Ovary (tissue), 7 donors: ENCODE measurements at regions not wholly inside any gene's neighbourhood (a gene's known extent, or its start where the extent isn't known, plus 50 kb on each side); places are given as distances from the start of the nearest gene placed in this dataset.

ENCODE experiments used
- DNase-seq, 5 donors: peaks; one replicate each; pipeline ENCODE4 v3.0.0-alpha.2; 2019 to 2020
- H3K27ac ChIP-seq, 2 donors: fragments of 200-600 bp; one replicate each; pipeline versions ENCODE4 v1.5.1 to v1.8.0; 2019 to 2022
- H3K27me3 ChIP-seq: fragments of 200-600 bp; one replicate; pipeline ENCODE4 v1.8.0; 2022
- H3K36me3 ChIP-seq: fragments of 200-600 bp; sonication (generic); one replicate; pipeline ENCODE4 v1.5.1; 2019
- H3K4me1 ChIP-seq: one replicate; pipeline ENCODE4 v1.8.1; 2013; ENCODE audit warnings: mild to moderate bottlenecking, moderate library complexity; ENCODE audit not compliant: insufficient read depth
- H3K4me3 ChIP-seq: fragments of 200-600 bp; sonication (generic); one replicate; pipeline ENCODE4 v1.5.1; 2017
- H3K9me3 ChIP-seq, 2 donors: fragments of 200-600 bp in 1 of 2; sonication (generic) in 1 of 2; one replicate each; pipeline versions ENCODE4 v1.5.1 to v1.8.1; 2013 to 2019; ENCODE audit warnings: mild to moderate bottlenecking in 1 of 2, moderate library complexity in 1 of 2
- EP300 ChIP-seq: sonication (generic); formaldehyde crosslinking; IDR thresholded peaks from one replicate; pipeline ENCODE4 v1.6.1; 2017; ENCODE audit warnings: antibody characterized with exemption
- POLR2A ChIP-seq: fragments of 450-650 bp; IDR thresholded peaks from one replicate; pipeline ENCODE4 v1.6.1; 2017; ENCODE audit warnings: antibody characterized with exemption, mild to moderate bottlenecking, moderate library complexity
- WGBS, 3 donors: extraction: QIAGEN DNeasy Blood & Tissue Kit in 1 of 3; methylation state at CpG; one replicate each; pipeline versions ENCODE4 v1.1.5 to v1.1.7; 2013 to 2017; 5-methylcytosine and 5-hydroxymethylcytosine counted together
- intact Hi-C, 4 donors: fragments of 100-400 bp; cut with DNase I; formaldehyde crosslinking; loops; one replicate each; pipeline versions ENCODE4 v1.11.0 to v1.15.1; 2022 to 2023
- TF ChIP-seq, protein P1 (sequence below), 3 donors: fragments of 450-650 bp in 2 of 3; fragments of 200-600 bp in 1 of 3; IDR thresholded peaks; one replicate each; pipeline versions ENCODE4 v1.5.1 to v1.8.0; 2016 to 2022; ENCODE audit warnings: antibody characterized with exemption in 3 of 3, mild to moderate bottlenecking in 1 of 3
- donor health status: DM: no; HTN: no; CAD: no; lungs with moderate emphysema.
- donor health status: DM: no; HTN: no; CAD: no.
- donor health status: Bipolar disorder and iron deficiency.
- donor health status: DM: no; HTN: no; CAD: no.
- donor health status: DM: yes; HTN: yes; CAD: no.

GRCh38 chr6:140957386-140957785 lies 1175.3 kb upstream of the GJE1 start:
- intact Hi-C loops: no loop called here
- DNase-seq: no peak
- no peak for TF ChIP-seq POLR2A
- no peak for TF ChIP-seq EP300
- TF ChIP-seq, protein P1, sequence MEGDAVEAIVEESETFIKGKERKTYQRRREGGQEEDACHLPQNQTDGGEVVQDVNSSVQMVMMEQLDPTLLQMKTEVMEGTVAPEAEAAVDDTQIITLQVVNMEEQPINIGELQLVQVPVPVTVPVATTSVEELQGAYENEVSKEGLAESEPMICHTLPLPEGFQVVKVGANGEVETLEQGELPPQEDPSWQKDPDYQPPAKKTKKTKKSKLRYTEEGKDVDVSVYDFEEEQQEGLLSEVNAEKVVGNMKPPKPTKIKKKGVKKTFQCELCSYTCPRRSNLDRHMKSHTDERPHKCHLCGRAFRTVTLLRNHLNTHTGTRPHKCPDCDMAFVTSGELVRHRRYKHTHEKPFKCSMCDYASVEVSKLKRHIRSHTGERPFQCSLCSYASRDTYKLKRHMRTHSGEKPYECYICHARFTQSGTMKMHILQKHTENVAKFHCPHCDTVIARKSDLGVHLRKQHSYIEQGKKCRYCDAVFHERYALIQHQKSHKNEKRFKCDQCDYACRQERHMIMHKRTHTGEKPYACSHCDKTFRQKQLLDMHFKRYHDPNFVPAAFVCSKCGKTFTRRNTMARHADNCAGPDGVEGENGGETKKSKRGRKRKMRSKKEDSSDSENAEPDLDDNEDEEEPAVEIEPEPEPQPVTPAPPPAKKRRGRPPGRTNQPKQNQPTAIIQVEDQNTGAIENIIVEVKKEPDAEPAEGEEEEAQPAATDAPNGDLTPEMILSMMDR (IDR thresholded peaks at IDR 0.05): no peak
- 89 to 91% (median 91%) methylated on average over 2 of the region's 2 CpGs for WGBS, 3 donors
- H3K27me3 ChIP-seq: no peaks in the 10 kb centered on the region
- no peaks in the 10 kb centered on the region for H3K9me3 ChIP-seq
- H3K27ac ChIP-seq: no peak overlapping the region
- no peak overlapping the region for H3K4me3 ChIP-seq
- no peaks in the 10 kb centered on the region for H3K36me3 ChIP-seq
- no peaks in the 10 kb centered on the region for H3K4me1 ChIP-seq

DNA sequence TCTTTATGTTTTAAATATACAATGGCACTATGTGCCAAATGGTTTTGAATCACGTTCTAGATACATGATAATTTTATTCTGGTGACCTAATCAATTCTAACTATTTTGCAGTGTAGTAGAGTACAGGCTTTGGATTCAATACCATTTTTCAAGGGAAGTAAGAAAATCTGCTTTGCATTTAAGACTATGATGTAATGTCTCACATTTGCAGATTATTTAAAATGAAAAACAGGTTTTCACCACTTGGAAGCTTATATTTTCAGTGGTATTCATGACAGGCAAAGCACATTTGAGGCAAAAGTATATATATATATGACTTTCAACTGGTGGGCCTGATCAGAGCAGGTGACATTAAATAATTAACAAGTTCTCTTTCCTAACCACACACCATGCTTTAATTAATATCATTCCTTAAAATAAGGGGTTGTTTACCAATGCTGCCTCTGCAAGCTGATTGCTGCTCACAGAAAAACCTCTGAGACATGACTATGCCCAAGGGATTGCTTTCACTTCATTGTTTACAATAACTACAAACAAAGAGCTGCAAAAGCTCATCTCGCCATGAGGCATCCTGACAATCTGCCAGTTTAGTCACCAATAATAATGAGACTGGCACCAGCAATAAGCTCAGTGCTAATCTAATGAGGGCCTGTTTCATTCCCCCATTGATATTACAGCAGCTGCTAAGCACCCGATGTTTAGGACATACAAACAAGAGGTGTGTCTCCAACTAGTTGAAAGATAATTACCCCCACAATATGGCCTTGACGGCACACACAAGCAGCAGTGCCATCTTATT lies 1176.0 kb upstream of the GJE1 start:
- H3K4me3 ChIP-seq: no peak overlapping the region
- H3K36me3 ChIP-seq: no peaks in the 10 kb centered on the region
- H3K27me3 ChIP-seq: no peaks in the 10 kb centered on the region
- WGBS, 3 donors: 58 to 69% (median 62%) methylated on average over 4 of the region's 4 CpGs
- TF ChIP-seq EP300 (no peak), POLR2A (no peak)
- TF ChIP-seq, protein P1 (IDR thresholded peaks at IDR 0.05): no peak
- no peaks in the 10 kb centered on the region for H3K4me1 ChIP-seq
- H3K27ac ChIP-seq: no peak overlapping the region
- DNase-seq: no peak
- intact Hi-C loops: no loop called here
- no peaks in the 10 kb centered on the region for H3K9me3 ChIP-seq

DNA sequence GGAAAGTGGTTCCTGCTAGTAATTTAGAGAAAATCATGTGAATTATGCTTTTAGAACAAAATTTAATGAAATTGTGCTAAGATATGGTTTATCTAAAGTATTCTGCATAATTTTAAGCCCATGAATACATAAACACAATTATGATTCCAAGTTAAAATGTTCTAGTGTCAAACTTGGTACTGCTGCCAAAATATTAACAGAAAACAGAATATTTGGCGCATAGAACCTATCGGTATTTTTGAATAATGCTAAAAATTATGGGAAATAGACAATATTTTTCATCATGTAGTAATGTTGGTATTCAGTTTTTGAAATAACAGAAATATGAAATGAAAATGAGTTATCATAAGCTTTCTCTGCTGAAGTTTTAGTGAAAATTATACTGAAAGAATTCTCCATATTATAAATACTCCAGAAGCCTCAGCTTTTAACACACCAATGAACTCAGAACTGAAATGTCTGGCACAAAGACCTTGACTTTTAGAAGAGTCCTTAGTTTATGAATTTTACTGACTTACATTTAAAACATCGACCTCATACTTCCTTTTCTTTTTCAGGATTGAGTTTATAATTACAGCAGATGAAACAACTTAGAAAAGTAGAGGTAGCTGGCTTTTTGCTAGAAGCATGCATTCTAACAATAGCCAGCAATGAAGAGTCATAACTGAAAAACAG lies 1192.3 kb upstream of the GJE1 start:
- Histone ChIP-seq H3K27me3 (no peaks in the 10 kb centered on the region), H3K36me3 (no peaks in the 10 kb centered on the region), H3K27ac (no peak overlapping the region), H3K4me1 (peaks cover 3% of the 10 kb centered on the region), H3K4me3 (no peak overlapping the region), H3K9me3 (no peaks in the 10 kb centered on the region)
- no peak for DNase-seq
- TF ChIP-seq, protein P1 (IDR thresholded peaks at IDR 0.05): no peak
- TF ChIP-seq POLR2A (no peak), EP300 (no peak)
- WGBS, 3 donors: 14 to 22% (median 22%) methylated on average over 3 of the region's 3 CpGs
- intact Hi-C loops: no loop called here

DNA sequence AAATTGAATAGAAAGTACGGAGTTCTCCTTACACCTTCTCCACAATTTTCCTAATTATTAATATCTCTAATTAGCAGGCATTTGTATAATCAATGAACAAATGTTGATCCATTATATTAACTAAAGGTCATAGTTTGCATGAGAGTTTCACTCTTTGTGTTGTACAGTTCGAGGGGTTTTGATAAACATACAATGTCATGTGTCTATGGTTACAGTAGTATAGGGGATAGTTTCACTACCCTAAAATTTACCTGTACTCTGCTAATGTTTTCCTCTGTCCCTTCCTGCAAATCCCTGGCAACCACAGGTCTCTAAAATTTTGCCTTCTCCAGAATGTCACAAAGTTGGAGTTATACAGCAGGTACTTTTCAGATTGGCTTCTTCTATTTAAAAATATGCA lies 1199.8 kb upstream of the GJE1 start:
- WGBS, 3 donors: 92 to 95% (median 94%) methylated on average over 2 of the region's 2 CpGs
- Histone ChIP-seq H3K4me1 (no peaks in the 10 kb centered on the region), H3K4me3 (no peak overlapping the region), H3K27ac (no peak overlapping the region), H3K9me3 (no peaks in the 10 kb centered on the region), H3K36me3 (no peaks in the 10 kb centered on the region), H3K27me3 (no peaks in the 10 kb centered on the region)
- intact Hi-C loops: no loop called here
- TF ChIP-seq POLR2A (no peak), EP300 (no peak)
- TF ChIP-seq, protein P1 (IDR thresholded peaks at IDR 0.05): no peak
- DNase-seq: no peak
